Right ventricle myocardium inferior (tissue), 1 donor: ENCODE measurements at regions not wholly inside any gene's neighbourhood (a gene's known extent, or its start where the extent isn't known, plus 50 kb on each side); places are given as distances from the start of the nearest gene placed in this dataset.
"Not testable (repeated sequence)": the region's sequence is repeated elsewhere in the genome, so short reads cannot be mapped to it uniquely, and the experiment has no call there.

Source experiments
- ATAC-seq: fragments of 200-7000 bp; cut with Tn5 transposase; one replicate; pipeline ENCODE4 v1.9.1; 2020; ENCODE audit warnings: mild to moderate bottlenecking, moderate library complexity
- DNase-seq: peaks from one replicate; pipeline ENCODE4 v3.0.0; 2021; ENCODE audit errors: missing footprints
- intact Hi-C: fragments of 100-400 bp; cut with DNase I; formaldehyde crosslinking; loops from one replicate; pipeline ENCODE4 v1.11.0; 2022
- donor health status: DM: no; HTN: yes; CAD: no; lungs with severe emphysema.

GRCh38 chr10:21463436-21463835 lies 62.0 kb downstream of the SKIDA1 start:
- intact Hi-C loops: no loop called here
- ATAC-seq: no peak
- DNase-seq: no peak

GRCh38 chr10:21458126-21458871 lies 67.2 kb downstream of the SKIDA1 start:
- ATAC-seq: no peak
- no peak for DNase-seq
- intact Hi-C loops: no loop called here

- no peak for DNase-seq
- no peak for ATAC-seq
- intact Hi-C loops: no loop called here
Observed at GRCh38 chr10:21456160-21456559, 69.3 kb downstream of the SKIDA1 start.

- ATAC-seq (no peak), DNase-seq (no peak)
- intact Hi-C loops: no loop called here
Observed at GRCh38 chr10:21452203-21452602, 73.3 kb downstream of the SKIDA1 start.

- DNase-seq: no peak
- ATAC-seq: no peak
- intact Hi-C loops: no loop called here
Observed at GRCh38 chr10:21449288-21449966, 76.1 kb downstream of the SKIDA1 start.

- intact Hi-C loops: no loop called here
- DNase-seq: no peak
- no peak for ATAC-seq
Observed at GRCh38 chr10:21445163-21445562, 80.3 kb downstream of the SKIDA1 start.

GRCh38 chr10:21441625-21442024 lies 83.9 kb downstream of the SKIDA1 start:
- DNase-seq (no peak), ATAC-seq (no peak)
- intact Hi-C loops: no loop called here

- intact Hi-C loops, DNase-seq, ATAC-seq: not testable (repeated sequence)
Observed at GRCh38 chr10:21438914-21439313, 86.6 kb downstream of the SKIDA1 start.

GRCh38 chr10:21437770-21438382 lies 87.6 kb downstream of the SKIDA1 start:
- intact Hi-C loops: no loop called here
- ATAC-seq (no peak), DNase-seq (no peak)

- ATAC-seq: no peak
- no peak for DNase-seq
- intact Hi-C loops: no loop called here
Observed at GRCh38 chr10:21432266-21432665, 93.2 kb downstream of the SKIDA1 start.

- intact Hi-C loops: no loop called here
- DNase-seq (no peak), ATAC-seq (no peak)
Observed at GRCh38 chr10:21431799-21432198, 93.7 kb downstream of the SKIDA1 start.

- DNase-seq: no peak
- intact Hi-C loops: no loop called here
- no peak for ATAC-seq
Observed at GRCh38 chr10:21427804-21428481, 97.5 kb downstream of the SKIDA1 start.

- no peak for ATAC-seq
- no peak for DNase-seq
- intact Hi-C loops: no loop called here
Observed at GRCh38 chr10:21424459-21424861, 101.0 kb downstream of the SKIDA1 start.

- intact Hi-C loops: no loop called here
- ATAC-seq (no peak), DNase-seq (no peak)
Observed at GRCh38 chr10:21423850-21424249, 101.6 kb downstream of the SKIDA1 start.

GRCh38 chr10:21423338-21423737 lies 102.1 kb downstream of the SKIDA1 start:
- intact Hi-C loops: no loop called here
- DNase-seq (no peak), ATAC-seq (no peak)

- intact Hi-C loops: no loop called here
- ATAC-seq: no peak
Observed at GRCh38 chr10:21421794-21422193, 103.7 kb downstream of the SKIDA1 start.

GRCh38 chr10:21421016-21421415 lies 104.5 kb downstream of the SKIDA1 start:
- DNase-seq (no peak), ATAC-seq (no peak)
- intact Hi-C loops: no loop called here

More at GRCh38 chr10:21421794-21422193, 103.7 kb downstream of the SKIDA1 start:
- DNase-seq: no peak

- ATAC-seq, DNase-seq, intact Hi-C loops: not testable (repeated sequence)
Observed at GRCh38 chr10:21418981-21419576, 106.4 kb downstream of the SKIDA1 start.

GRCh38 chr10:21417172-21417712 lies 108.2 kb downstream of the SKIDA1 start:
- DNase-seq: no peak
- no peak for ATAC-seq
- intact Hi-C loops: no loop called here
